Spleen (tissue), 11 donors: ENCODE measurements at regions not wholly inside any gene's neighbourhood (a gene's known extent, or its start where the extent isn't known, plus 50 kb on each side); places are given as distances from the start of the nearest gene placed in this dataset.

Experiments used
- DNase-seq: peaks from one replicate; pipeline ENCODE4 v3.0.0-alpha.2; 2020
- H3K27ac ChIP-seq, 8 donors: fragments of 200-600 bp; sonication (generic) in 7 of 8; 1 replicate in 4 of 8; 2 replicates in 4 of 8; pipeline versions ENCODE4 v1.5.0 to v1.8.0; 2016 to 2021; ENCODE audit warnings: inconsistent platforms in 4 of 8, mild to moderate bottlenecking in 4 of 8, moderate library complexity in 1 of 8
- H3K27me3 ChIP-seq, 7 donors: fragments of 200-600 bp; sonication (generic) in 6 of 7; replicated peaks in 1 of 7; 1 replicate in 4 of 7; 2 replicates in 3 of 7; pipeline versions ENCODE4 v1.5.0 to v1.8.0; 2016 to 2021; ENCODE audit warnings: inconsistent platforms in 3 of 7, mild to moderate bottlenecking in 1 of 7
- H3K36me3 ChIP-seq, 6 donors: fragments of 200-600 bp; sonication (generic) in 5 of 6; 1 replicate in 4 of 6; 2 replicates in 2 of 6; pipeline versions ENCODE4 v1.5.0 to v1.8.0; 2016 to 2021; ENCODE audit warnings: inconsistent platforms in 2 of 6
- H3K4me1 ChIP-seq, 6 donors: fragments of 200-600 bp; sonication (generic) in 5 of 6; 1 replicate in 3 of 6; 2 replicates in 3 of 6; pipeline versions ENCODE4 v1.5.0 to v1.8.0; 2016 to 2021; ENCODE audit warnings: inconsistent platforms in 3 of 6
- H3K4me3 ChIP-seq, 8 donors: fragments of 200-600 bp; sonication (generic) in 7 of 8; 1 replicate in 4 of 8; 2 replicates in 4 of 8; pipeline versions ENCODE4 v1.5.0 to v1.8.0; 2016 to 2021; ENCODE audit warnings: inconsistent platforms in 4 of 8, mild to moderate bottlenecking in 4 of 8, moderate library complexity in 2 of 8
- H3K9me3 ChIP-seq, 8 donors: fragments of 200-600 bp; sonication (generic) in 7 of 8; 1 replicate in 4 of 8; 2 replicates in 4 of 8; pipeline versions ENCODE4 v1.5.0 to v1.8.0; 2016 to 2021; ENCODE audit warnings: inconsistent platforms in 4 of 8
- CTCF ChIP-seq, 11 experiments: fragments of 200-600 bp in 7 of 11; fragments of 450-650 bp in 4 of 11; sonication (generic) in 4 of 11; IDR thresholded peaks in 8 of 11; conservative IDR thresholded peaks in 3 of 11; 1 replicate in 7 of 11; 2 replicates in 4 of 11; pipeline versions ENCODE4 v1.4.0 to v1.8.0; 2016 to 2021; ENCODE audit warnings: antibody characterized with exemption in 11 of 11, inconsistent platforms in 4 of 11, mild to moderate bottlenecking in 1 of 11
- POLR2A ChIP-seq, 3 donors: fragments of 450-650 bp; IDR thresholded peaks; one replicate each; pipeline ENCODE4 v1.5.1; 2017; ENCODE audit warnings: antibody characterized with exemption in 3 of 3, mild to moderate bottlenecking in 1 of 3
- POLR2AphosphoS5 ChIP-seq, 3 donors: sonication (generic); formaldehyde crosslinking; IDR thresholded peaks; one replicate each; pipeline ENCODE4 v1.5.1; 2017; ENCODE audit warnings: antibody characterized with exemption in 3 of 3
- WGBS, 5 donors: extraction: QIAGEN DNeasy Blood & Tissue Kit in 3 of 5; methylation state at CpG; one replicate each; pipeline versions ENCODE4 v1.1.5 to v1.1.7; 2013 to 2018; 5-methylcytosine and 5-hydroxymethylcytosine counted together
- intact Hi-C: fragments of 100-400 bp; cut with DNase I; formaldehyde crosslinking; loops from one replicate; pipeline ENCODE4 v1.15.0; 2023; ENCODE audit warnings: low total_unique reads
- donor health status: healthy with polysubstance abuse.
- donor health status: DM: no; HTN: no; CAD: no; lungs with moderate emphysema.
- donor health status: DM: no; HTN: no; CAD: no.
- donor health status: Bipolar disorder and iron deficiency.
- donor health status: healthy.
- donor health status: DM: no; HTN: no; CAD: no.
- donor health status: DM: yes; HTN: yes; CAD: no.

GRCh38 chr3:82807781-82808180 lies 1046.3 kb upstream of the GBE1 start:
- Histone ChIP-seq H3K36me3 (no peaks in the 10 kb centered on the region), H3K27ac (no peak overlapping the region), H3K27me3 (no peaks in the 10 kb centered on the region), H3K9me3 (peaks cover 0 to 30% (median 16%) of the 10 kb centered on the region in 8 donors), H3K4me3 (no peak overlapping the region), H3K4me1 (no peaks in the 10 kb centered on the region)
- intact Hi-C loops, result no loop called here
- peak; percentile 66 for DNase-seq
- TF ChIP-seq POLR2AphosphoS5 (IDR thresholded peaks at IDR 0.05) (no peak), POLR2A (IDR thresholded peaks at IDR 0.05) (no peak), CTCF (IDR thresholded peaks at IDR 0.05 in 8 of 11, conservative IDR thresholded peaks at IDR 0.05 in 3 of 11) (no peak)
- 93 to 97% (median 94%) methylated on average over 20 to 23 of the region's 23 CpGs for WGBS, 5 donors

- peaks cover 0 to 3% (median 0%) of the 10 kb centered on the region in 8 donors for H3K9me3 ChIP-seq
- TF ChIP-seq CTCF (IDR thresholded peaks at IDR 0.05 in 8 of 11, conservative IDR thresholded peaks at IDR 0.05 in 3 of 11) (no peak), POLR2A (IDR thresholded peaks at IDR 0.05) (no peak), POLR2AphosphoS5 (IDR thresholded peaks at IDR 0.05) (no peak)
- no peaks in the 10 kb centered on the region for H3K4me1 ChIP-seq
- intact Hi-C loops, result no loop called here
- WGBS, 5 donors, result 61 to 77% (median 65%) methylated on average over 2 of the region's 2 CpGs
- DNase-seq, result no peak
- no peak overlapping the region for H3K27ac ChIP-seq
- H3K36me3 ChIP-seq, result no peaks in the 10 kb centered on the region
- no peaks in the 10 kb centered on the region for H3K27me3 ChIP-seq
- H3K4me3 ChIP-seq, result no peak overlapping the region
These were observed 1041.1 kb upstream of the GBE1 start for GRCh38 chr3:82802501-82802900.

GRCh38 chr3:82800248-82800647 lies 1038.8 kb upstream of the GBE1 start:
- Histone ChIP-seq H3K9me3 (no peaks in the 10 kb centered on the region), H3K27ac (no peak overlapping the region), H3K27me3 (no peaks in the 10 kb centered on the region), H3K36me3 (no peaks in the 10 kb centered on the region), H3K4me1 (no peaks in the 10 kb centered on the region), H3K4me3 (no peak overlapping the region)
- intact Hi-C loops, result no loop called here
- TF ChIP-seq CTCF (IDR thresholded peaks at IDR 0.05 in 8 of 11, conservative IDR thresholded peaks at IDR 0.05 in 3 of 11) (no peak), POLR2AphosphoS5 (IDR thresholded peaks at IDR 0.05) (no peak), POLR2A (IDR thresholded peaks at IDR 0.05) (no peak)
- no peak for DNase-seq

GRCh38 chr3:82796765-82797164 lies 1035.3 kb upstream of the GBE1 start:
- no peak for DNase-seq
- Histone ChIP-seq H3K36me3 (no peaks in the 10 kb centered on the region), H3K9me3 (peaks cover 0 to 4% (median 0%) of the 10 kb centered on the region in 8 donors), H3K27ac (no peak overlapping the region), H3K27me3 (no peaks in the 10 kb centered on the region), H3K4me3 (no peak overlapping the region), H3K4me1 (no peaks in the 10 kb centered on the region)
- TF ChIP-seq POLR2A (IDR thresholded peaks at IDR 0.05) (no peak), CTCF (IDR thresholded peaks at IDR 0.05 in 8 of 11, conservative IDR thresholded peaks at IDR 0.05 in 3 of 11) (no peak), POLR2AphosphoS5 (IDR thresholded peaks at IDR 0.05) (no peak)
- 80 to 100% (median 93%) methylated on average over 1 of the region's 1 CpG for WGBS, 5 donors
- intact Hi-C loops, result no loop called here
